ENCODE measurements at regions not wholly inside any gene's neighbourhood (a gene's known extent, or its start where the extent isn't known, plus 50 kb on each side); places are given as distances from the start of the nearest gene placed in this dataset.

- no peak for TF ChIP-seq POLR2A (IDR thresholded peaks at IDR 0.05)
- no peak for TF ChIP-seq CTCF (IDR thresholded peaks at IDR 0.05)
- TF ChIP-seq EP300 (IDR thresholded peaks at IDR 0.05): no peak
- no peak for TF ChIP-seq POLR2AphosphoS5 (IDR thresholded peaks at IDR 0.05)
These were observed 445.1 kb upstream of the RBMS3 start for GRCh38 chr3:28835751-28836150.
